Hepatocyte (in vitro differentiated cells): ENCODE measurements at regions not wholly inside any gene's neighbourhood (a gene's known extent, or its start where the extent isn't known, plus 50 kb on each side); places are given as distances from the start of the nearest gene placed in this dataset.

Source experiments
- CTCF ChIP-seq: fragments of 200-600 bp; sonication (generic); IDR thresholded peaks from 2 replicates; pipeline ENCODE4 v1.5.1; 2016; ENCODE audit warnings: antibody characterized with exemption, mild to moderate bottlenecking; ENCODE audit not compliant: poor library complexity
- EZH2 ChIP-seq: fragments of 200-600 bp; sonication (generic); IDR thresholded peaks from 2 replicates; pipeline ENCODE4 v1.6.1; 2016; ENCODE audit warnings: antibody characterized with exemption, mild to moderate bottlenecking, borderline replicate concordance

GRCh38 chr19:27796073-27796472, 1416.9 kb downstream of the UQCRFS1 start:
- no peak for TF ChIP-seq CTCF
- no peak for TF ChIP-seq EZH2
